ENCODE measurements at regions not wholly inside any gene's neighbourhood (a gene's known extent, or its start where the extent isn't known, plus 50 kb on each side); places are given as distances from the start of the nearest gene placed in this dataset.

DNA sequence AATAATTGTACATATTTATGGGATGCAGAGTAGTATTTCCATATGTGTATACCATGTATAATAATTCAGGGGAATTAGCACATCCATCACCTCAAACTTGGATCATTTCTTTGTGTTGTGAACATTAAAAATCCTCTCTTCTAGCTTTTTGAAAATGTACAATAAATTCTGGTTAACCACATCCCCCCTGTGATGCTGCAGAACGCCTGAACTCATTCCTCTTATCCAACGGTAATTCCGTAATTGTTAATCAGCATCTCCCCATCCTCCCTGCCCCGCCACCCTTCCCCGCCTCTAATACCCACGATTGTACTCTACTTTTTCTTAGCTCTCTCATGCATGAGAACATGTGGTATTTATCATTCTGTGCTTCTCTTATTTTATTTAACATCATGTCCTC, 127.7 kb upstream of the ANKRD55 start:
- DNase-seq, result no peak

GRCh38 chr5:56359809-56360685, 126.9 kb upstream of the ANKRD55 start:
- DNase-seq, result no peak

DNA sequence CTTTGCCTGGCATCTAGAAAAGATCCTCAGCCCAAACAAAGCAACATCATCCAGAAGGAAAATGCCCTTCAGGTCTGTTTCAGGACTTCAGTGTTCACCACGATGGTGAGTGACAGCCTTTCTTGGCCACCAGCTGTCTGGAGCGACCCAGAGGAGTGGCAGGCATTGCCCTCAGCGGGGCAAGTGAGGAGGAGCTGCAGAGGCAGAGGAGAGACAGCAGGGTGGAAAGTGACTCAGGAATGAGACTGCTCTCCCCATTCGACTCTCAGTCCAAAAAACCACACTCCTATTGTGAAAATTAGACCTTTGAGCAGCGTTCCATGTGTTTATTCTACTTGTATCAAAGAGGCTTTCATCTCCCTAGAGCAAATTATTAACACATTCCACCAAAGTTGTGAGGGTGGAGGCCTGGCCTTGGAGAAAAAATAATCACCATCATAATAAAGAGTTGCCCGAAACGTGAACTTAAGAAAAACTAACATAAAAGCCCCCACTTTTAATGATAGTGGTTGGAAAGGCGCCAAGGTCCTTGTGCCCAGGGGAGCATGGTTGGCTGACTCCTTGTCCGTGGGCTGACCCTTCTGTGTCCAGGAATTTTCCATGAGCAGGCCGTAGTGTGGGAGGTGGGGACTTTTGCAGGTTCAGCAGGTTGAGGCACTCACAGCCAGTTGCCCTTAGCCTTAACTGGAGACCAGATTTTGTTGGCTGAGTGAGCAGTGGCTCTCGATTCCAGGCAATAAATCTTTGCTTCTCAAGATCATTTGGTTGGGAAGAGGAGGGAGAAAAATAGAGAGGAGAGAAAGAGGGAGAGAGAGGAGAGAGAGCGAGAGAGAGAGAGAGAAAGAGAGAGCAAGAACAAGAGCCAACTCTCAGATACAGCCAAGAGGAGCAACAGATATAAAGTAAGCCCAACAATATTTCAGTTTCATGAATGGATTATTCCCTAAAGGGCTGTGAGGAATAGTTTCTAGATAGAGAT, 125.9 kb upstream of the ANKRD55 start:
- DNase-seq, result no peak

DNA sequence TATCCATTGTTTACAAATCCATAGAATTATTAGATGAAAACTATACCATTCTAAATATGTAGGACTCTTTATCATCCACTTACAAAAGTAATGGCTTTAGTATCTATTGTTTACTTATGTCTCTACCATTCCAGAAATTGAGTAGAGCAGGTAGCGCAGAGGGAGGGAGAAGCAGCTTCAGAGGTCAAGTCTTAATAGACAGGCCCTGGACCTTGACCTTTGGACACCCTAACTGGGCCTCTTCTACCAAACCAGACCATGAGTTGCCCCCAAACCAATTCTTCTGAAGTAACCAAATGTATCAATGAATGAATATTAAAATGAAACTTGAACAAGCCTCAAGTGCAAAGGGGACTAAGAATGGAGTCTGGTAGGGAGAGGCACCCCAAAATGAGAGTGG, 124.9 kb upstream of the ANKRD55 start:
- DNase-seq, result no peak

GRCh38 chr5:56357426-56357825, 124.3 kb upstream of the ANKRD55 start:
- DNase-seq, result no peak

GRCh38 chr5:56356836-56357160, 123.7 kb upstream of the ANKRD55 start:
- DNase-seq, result no peak

DNA sequence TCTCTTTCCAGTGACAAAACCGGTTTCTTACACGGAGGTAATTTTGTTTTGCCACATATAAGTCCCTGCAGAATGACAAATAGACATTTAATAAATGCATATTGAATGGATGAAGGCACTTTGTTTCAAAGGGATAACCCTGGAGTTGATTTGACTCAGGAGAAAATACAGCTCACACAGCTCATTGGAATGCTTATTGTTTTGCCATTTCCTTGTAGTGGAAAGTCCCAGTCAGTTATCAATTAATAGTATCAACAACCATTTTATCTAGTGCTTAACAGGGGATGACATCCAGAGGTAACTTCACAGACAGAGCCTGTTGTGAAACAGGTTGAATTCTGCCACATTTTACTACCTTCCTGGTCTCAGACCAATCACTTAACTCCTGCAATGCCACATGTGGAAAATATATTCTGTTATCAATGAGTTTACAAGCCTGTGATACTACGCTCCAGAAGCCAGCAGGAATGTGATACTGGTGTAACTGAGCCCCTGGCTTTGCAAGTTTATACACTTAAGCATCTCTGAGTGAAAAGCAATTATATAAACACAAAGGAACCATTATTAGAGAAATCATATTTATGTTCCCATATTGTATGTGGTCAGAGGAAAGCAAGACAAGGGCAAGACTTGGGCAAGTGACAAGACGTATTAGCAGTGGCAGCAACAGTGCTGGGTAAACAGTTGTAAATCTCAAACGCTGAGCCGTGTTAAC, 123.1 kb upstream of the ANKRD55 start:
- DNase-seq, result no peak

DNA sequence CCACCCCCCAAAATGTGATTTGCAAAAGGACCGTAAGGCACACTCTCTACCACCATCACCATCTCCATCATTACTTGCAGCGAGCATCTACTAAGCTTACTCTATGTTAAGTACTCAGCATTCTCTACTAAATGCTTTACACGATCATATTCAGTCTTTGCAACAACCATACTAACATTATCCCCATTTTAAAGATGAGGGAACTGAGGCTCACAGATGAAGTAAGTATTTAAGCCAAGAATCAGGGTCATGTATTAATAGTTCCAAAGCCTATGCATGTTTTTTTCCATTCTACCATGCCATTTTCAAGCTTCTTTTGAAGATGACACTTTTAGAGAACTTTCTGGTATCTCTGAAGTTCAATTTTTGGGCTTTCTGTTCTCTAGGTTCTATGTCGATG, 121.7 kb upstream of the ANKRD55 start:
- DNase-seq, result no peak

- DNase-seq, result no peak
Observed at GRCh38 chr5:56352808-56353590, 119.9 kb upstream of the ANKRD55 start.

DNA sequence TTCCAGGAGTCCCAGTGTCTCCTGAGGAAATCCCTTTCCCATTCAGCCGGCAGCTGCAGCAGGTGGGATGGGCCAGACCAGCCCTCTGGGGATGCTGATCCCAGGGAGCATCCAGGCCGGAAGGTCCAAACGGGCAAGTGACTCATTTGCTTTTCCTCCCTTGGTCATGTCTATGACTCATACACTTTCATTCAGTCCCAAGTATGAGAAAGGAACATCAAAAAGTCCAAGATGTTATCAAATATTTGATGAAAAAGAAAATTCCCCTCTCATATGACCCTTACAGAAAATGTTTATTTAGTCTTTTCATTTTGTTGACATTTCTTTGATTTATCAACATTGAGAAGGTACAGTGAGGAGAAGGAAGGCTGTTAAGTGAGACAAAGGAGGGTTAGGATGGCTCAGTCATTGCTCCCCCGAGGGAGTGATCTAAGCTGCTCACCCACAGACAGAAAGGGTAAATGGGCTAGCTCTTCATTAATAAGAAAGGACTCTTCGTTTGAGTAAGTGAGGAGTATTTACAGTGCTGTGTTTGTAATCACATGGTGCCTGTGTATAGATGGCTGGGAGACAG, 117.6 kb upstream of the ANKRD55 start:
- DNase-seq, result no peak

DNA sequence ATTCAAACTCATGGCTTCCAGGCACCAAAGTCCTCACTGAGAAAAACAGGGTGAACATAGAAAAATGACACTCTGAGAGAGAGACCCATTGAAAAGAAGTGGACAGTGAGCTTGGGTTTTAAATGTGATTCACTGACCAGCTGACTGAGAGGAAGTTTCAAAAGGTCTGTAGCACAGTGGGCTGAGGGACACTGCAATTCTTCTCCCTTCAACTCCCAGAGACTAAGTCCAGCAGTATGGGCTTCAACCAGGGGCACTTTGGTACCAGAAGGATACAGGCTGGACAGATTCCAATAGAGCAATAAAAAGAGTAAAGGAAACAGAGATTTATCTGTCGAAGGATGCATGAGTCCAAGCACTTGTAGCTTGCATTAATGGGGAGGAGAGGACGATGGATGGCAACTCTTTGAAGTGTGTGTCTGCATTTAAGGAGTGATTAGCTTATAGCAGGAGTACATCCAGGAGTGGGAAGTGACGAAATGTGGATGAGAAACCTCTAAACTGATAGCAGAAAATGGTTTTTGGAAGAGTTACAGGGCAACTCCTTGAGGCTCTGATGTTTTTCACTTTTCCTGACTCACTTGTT, 117.0 kb upstream of the ANKRD55 start:
- DNase-seq, result no peak

- no peak for DNase-seq
Observed at GRCh38 chr5:56349461-56349860, 116.3 kb upstream of the ANKRD55 start.

DNA sequence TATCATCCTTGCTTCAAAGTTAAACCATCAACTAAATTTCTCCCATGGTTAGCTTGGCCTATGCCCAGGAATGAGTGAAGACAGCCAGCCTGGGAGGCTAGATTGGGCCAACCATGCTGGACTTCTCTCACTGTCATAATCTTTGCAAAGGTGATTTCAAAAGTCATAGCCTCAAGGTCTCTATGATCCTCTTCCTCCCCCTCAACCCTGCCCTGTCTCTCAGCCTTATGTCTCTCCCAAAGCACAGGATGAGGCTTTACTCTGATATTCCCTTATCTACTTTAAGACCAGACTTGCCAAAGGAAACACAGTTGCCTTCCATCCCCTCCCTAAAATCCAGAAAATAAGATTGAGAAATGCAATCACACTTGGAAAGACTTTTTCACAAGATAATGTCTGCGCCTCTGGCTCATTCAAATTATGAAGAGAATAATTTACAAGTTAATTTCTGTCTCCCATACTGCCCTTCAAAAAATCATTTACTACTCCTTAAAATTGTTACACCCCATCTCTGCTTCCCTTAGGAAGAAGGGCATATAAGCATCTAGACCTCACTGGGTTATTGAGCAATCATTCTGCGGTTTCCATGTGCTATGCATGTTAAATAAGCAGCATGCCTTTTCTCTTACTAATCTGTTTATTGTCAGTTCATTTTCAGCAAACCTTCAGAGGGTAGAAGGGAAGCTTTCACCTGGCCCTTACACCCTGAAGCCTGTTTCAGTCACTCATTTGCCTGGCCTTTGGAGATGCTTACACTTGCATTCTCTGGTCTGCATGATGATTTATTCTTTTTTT, 113.8 kb upstream of the ANKRD55 start:
- no peak for DNase-seq

DNA sequence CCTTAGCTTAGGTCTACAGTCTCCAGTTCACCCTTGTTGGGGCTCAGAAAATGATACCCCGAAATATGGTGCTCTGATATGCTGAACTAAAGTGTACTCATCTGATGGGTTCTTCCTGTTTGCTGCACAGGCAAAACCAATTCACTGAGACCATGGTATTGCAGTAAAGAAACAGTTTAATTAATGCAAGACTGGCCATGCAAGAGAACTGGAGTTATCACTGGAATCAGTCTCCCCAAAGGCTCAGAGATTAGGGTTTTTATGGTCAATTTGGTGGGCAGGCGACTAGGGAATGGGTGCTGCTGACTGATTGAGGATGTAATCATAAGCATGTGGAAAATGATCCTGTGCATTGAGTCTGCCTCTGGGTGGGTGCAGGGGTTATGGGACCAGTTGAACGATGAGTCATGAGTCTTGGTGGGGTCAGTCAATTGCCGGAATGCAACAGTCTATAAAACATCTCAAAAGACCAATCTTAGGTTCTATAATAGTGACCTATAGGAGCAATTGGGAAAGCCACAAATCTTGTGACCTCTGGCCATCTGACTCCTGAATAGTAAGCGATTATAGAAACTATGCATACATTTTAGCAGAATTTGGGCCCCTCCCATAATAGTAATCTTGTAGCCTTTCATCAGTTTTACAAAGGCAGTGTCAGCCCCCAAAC, 113.0 kb upstream of the ANKRD55 start:
- no peak for DNase-seq

- no peak for DNase-seq
Observed at GRCh38 chr5:56345352-56345751, 112.2 kb upstream of the ANKRD55 start.

DNA sequence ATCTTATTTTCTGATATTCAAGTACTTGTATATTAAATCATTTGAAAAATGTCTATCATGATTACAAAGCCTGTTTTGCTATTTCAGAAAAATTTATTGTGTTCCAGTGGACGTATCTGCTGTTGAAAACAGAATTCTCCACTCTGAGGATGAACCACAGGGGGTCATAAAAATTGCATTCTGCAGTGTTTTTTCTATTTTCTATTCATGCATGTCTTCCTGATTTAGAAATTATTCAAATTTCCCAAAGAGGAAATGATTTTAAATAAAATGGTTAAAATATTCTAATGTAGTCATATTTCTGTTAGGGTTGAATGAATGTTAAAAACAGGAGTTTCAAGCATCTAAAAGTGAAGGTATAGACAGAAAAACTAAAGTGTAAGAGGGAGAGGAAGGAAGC, 111.5 kb upstream of the ANKRD55 start:
- no peak for DNase-seq

GRCh38 chr5:56343988-56344387, 110.9 kb upstream of the ANKRD55 start:
- DNase-seq, result no peak

DNA sequence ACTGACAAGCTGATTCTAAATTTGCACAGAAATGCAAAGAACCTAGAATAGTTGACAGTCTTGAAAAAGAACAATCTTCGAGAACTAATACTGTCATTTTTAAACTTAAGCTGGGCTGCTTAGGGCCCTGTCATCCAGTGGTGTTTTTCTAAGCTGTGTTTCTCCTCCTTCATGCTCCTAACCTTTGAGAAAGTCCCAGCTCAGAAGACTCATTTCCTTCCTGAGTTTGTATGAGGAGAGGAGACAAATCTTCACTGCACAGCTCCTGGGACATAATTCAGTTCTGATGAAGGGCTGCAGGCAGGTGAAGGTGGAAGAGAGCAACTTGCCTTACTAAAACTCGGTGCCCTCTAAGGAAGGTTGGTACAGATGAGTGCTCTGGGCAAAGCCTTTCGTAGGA, 109.5 kb upstream of the ANKRD55 start:
- DNase-seq, result no peak

GRCh38 chr5:56340196-56340980, 107.3 kb upstream of the ANKRD55 start:
- no peak for DNase-seq
